ENCODE measurements at regions not wholly inside any gene's neighbourhood (a gene's known extent, or its start where the extent isn't known, plus 50 kb on each side); places are given as distances from the start of the nearest gene placed in this dataset.

GRCh38 chr16:64304951-64305350, 816.9 kb downstream of the CDH11 start:
- TF ChIP-seq CTCF (IDR thresholded peaks at IDR 0.05) (no peak), POLR2A (IDR thresholded peaks at IDR 0.05) (no peak)

Measured in thyroid gland (tissue), 4 donors.